ENCODE measurements at regions not wholly inside any gene's neighbourhood (a gene's known extent, or its start where the extent isn't known, plus 50 kb on each side); places are given as distances from the start of the nearest gene placed in this dataset.

DNA sequence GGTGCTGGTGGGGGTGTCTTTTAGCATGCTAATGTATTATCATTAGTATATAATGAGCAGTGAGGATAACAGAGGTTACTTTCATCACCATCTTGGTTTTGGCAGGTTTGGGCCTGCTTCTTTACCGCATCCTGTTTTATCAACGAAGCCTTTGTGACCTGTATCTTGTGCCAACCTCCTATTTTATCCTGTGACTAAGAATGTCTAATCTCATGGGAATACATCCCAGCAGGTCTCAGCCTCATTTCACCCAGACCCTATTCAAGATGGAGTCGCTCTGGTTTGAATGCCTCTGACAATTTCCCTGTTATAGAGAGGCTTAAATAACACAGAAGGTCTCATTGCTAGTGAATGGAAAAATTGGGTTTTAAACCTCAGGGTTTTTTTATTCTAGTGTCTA, 300.8 kb upstream of the PROX1 start:
- H3K27me3 ChIP-seq: peaks cover 0 to 3% (median 0%) of the 10 kb centered on the region in 4 donors
- H3K4me1 ChIP-seq: no peaks in the 10 kb centered on the region
- H3K4me3 ChIP-seq: no peak overlapping the region
- no peaks in the 10 kb centered on the region for H3K9me3 ChIP-seq
- no peak for TF ChIP-seq EP300 (IDR thresholded peaks at IDR 0.05)
- TF ChIP-seq POLR2AphosphoS5 (IDR thresholded peaks at IDR 0.05): no peak
- no peak for TF ChIP-seq POLR2A (IDR thresholded peaks at IDR 0.05; ENCODE audit: low read depth)
- TF ChIP-seq, protein P1, sequence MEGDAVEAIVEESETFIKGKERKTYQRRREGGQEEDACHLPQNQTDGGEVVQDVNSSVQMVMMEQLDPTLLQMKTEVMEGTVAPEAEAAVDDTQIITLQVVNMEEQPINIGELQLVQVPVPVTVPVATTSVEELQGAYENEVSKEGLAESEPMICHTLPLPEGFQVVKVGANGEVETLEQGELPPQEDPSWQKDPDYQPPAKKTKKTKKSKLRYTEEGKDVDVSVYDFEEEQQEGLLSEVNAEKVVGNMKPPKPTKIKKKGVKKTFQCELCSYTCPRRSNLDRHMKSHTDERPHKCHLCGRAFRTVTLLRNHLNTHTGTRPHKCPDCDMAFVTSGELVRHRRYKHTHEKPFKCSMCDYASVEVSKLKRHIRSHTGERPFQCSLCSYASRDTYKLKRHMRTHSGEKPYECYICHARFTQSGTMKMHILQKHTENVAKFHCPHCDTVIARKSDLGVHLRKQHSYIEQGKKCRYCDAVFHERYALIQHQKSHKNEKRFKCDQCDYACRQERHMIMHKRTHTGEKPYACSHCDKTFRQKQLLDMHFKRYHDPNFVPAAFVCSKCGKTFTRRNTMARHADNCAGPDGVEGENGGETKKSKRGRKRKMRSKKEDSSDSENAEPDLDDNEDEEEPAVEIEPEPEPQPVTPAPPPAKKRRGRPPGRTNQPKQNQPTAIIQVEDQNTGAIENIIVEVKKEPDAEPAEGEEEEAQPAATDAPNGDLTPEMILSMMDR (IDR thresholded peaks at IDR 0.05): no peak
- WGBS: 89% methylated on average over 3 of the region's 3 CpGs
- no peaks in the 10 kb centered on the region for H3K36me3 ChIP-seq
- intact Hi-C loops (cut with DNase I): no loop called here
- DNase-seq (ENCODE audit: extremely low spot score): no peak
- H3K27ac ChIP-seq (replicated peaks in 1 of 4): no peak overlapping the region

DNA sequence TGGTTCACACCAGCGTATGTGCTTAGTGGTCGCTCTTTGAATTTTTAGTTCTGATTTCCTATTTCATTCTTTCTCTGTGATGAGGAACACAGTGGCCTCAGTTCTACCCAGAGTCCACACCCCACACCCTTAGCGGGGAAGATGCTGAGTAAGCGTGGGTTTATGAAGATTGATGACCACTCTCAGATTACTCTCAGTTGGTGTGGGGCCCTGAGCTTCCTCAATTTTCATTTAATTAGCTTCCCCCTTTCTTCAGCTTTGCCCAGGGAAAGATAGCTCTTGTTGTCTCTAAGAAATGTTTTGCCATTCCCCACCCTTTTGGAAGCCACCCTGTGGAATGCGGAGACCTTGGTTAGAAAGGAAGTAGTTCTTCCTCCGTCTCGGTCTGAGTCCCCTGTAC, 299.9 kb upstream of the PROX1 start:
- no peaks in the 10 kb centered on the region for H3K36me3 ChIP-seq
- H3K27ac ChIP-seq (replicated peaks in 1 of 4): no peak overlapping the region
- TF ChIP-seq, protein P1 (IDR thresholded peaks at IDR 0.05): no peak
- TF ChIP-seq POLR2AphosphoS5 (IDR thresholded peaks at IDR 0.05) (no peak), EP300 (IDR thresholded peaks at IDR 0.05) (no peak), POLR2A (IDR thresholded peaks at IDR 0.05; ENCODE audit: low read depth) (no peak)
- peaks cover 0 to 3% (median 0%) of the 10 kb centered on the region in 4 donors for H3K27me3 ChIP-seq
- no peak for DNase-seq (ENCODE audit: extremely low spot score)
- WGBS: 49% methylated on average over 7 of the region's 7 CpGs
- intact Hi-C loops (cut with DNase I): no loop called here
- no peak overlapping the region for H3K4me3 ChIP-seq
- H3K9me3 ChIP-seq: no peaks in the 10 kb centered on the region
- H3K4me1 ChIP-seq: no peaks in the 10 kb centered on the region

DNA sequence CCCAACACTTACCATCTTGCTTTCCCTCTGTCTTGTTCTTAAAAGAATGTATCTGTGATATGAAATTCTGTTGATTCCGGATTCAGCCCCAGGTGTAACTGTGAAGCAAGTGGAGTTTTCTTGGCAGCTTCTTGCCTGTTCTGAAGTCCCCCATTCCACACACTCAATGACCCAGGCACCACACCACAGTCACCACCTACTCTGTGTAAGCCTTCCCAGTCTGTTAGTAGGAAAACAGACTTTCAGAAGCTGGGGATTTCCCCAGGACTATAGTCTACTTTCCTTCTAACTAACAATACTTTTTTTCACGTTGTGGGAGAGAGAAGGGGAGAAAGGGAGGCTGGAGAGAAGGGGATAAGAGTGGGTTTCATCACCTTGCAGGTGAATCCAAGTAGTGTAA, 299.1 kb upstream of the PROX1 start:
- H3K36me3 ChIP-seq: no peaks in the 10 kb centered on the region
- no peaks in the 10 kb centered on the region for H3K4me1 ChIP-seq
- TF ChIP-seq POLR2A (IDR thresholded peaks at IDR 0.05; ENCODE audit: low read depth): no peak
- TF ChIP-seq, protein P1 (IDR thresholded peaks at IDR 0.05): no peak
- no peak for TF ChIP-seq POLR2AphosphoS5 (IDR thresholded peaks at IDR 0.05)
- no peak for TF ChIP-seq EP300 (IDR thresholded peaks at IDR 0.05)
- intact Hi-C loops (cut with DNase I): no loop called here
- H3K27me3 ChIP-seq: peaks cover 0 to 3% (median 0%) of the 10 kb centered on the region in 4 donors
- no peak overlapping the region for H3K4me3 ChIP-seq
- no peak overlapping the region for H3K27ac ChIP-seq (replicated peaks in 1 of 4)
- no peaks in the 10 kb centered on the region for H3K9me3 ChIP-seq
- DNase-seq (ENCODE audit: extremely low spot score): no peak
- WGBS: 87% methylated on average over 2 of the region's 2 CpGs

DNA sequence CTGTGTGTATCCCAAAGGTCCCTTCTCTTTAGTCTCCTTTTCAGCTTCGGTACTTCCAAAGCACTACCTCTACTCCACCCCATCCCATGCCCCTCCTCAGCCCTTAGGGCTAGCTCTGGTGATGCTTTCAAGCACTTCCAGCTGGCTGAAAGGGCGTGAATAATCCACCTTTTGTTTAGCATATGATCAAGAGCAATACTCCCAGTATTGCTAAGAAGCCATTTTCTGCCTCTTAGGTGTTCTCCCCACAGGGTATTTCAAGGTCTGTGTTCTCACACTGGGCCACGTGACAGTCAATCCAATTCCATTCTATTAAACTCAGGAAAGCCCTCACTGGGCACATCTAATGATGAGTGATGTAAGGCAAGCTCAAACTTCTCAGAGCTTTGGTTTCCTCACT, 298.5 kb upstream of the PROX1 start:
- intact Hi-C loops (cut with DNase I): no loop called here
- no peaks in the 10 kb centered on the region for H3K4me1 ChIP-seq
- H3K27ac ChIP-seq (replicated peaks in 1 of 4): no peak overlapping the region
- no peak for DNase-seq (ENCODE audit: extremely low spot score)
- no peaks in the 10 kb centered on the region for H3K27me3 ChIP-seq
- WGBS: 75% methylated on average over 3 of the region's 3 CpGs
- no peaks in the 10 kb centered on the region for H3K36me3 ChIP-seq
- no peak for TF ChIP-seq EP300 (IDR thresholded peaks at IDR 0.05)
- TF ChIP-seq POLR2AphosphoS5 (IDR thresholded peaks at IDR 0.05): no peak
- TF ChIP-seq POLR2A (IDR thresholded peaks at IDR 0.05; ENCODE audit: low read depth): no peak
- TF ChIP-seq, protein P1 (IDR thresholded peaks at IDR 0.05): no peak
- H3K9me3 ChIP-seq: no peaks in the 10 kb centered on the region
- no peak overlapping the region for H3K4me3 ChIP-seq

DNA sequence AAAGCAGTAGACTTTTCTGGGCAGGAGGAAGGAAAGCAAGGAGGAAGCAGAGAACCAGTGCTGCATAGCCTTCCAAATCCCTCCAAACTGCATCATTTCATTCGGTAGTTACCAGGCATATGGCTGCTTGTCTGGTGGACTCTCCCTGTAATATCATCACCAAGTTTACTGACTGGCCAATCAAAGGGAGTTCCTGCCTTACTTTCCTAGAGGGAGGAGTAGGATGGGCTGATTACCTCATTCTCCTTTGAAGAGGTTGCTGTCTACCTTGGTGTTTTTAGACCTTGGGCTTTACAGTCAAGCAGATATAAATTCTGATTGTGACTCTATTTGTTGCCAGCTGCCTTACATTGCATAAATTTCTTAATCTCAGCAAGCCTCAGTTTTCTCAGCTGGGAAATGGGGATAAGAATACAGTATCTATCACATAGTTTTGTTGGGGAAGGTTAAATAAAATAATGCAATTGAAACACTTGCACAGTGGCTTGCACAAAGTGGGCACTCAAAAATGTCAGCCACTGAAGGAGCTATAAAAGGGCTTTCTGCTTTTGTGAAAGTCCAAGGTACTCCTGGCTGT, 297.3 kb upstream of the PROX1 start:
- Histone ChIP-seq H3K4me1 (no peaks in the 10 kb centered on the region), H3K9me3 (no peaks in the 10 kb centered on the region), H3K27ac (replicated peaks in 1 of 4) (no peak overlapping the region), H3K27me3 (no peaks in the 10 kb centered on the region), H3K4me3 (no peak overlapping the region), H3K36me3 (no peaks in the 10 kb centered on the region)
- DNase-seq (ENCODE audit: extremely low spot score): no peak
- 0% methylated on average over 1 of the region's 1 CpG for WGBS
- intact Hi-C loops (cut with DNase I): no loop called here
- TF ChIP-seq, protein P1 (IDR thresholded peaks at IDR 0.05): no peak
- TF ChIP-seq POLR2AphosphoS5 (IDR thresholded peaks at IDR 0.05) (no peak), EP300 (IDR thresholded peaks at IDR 0.05) (no peak), POLR2A (IDR thresholded peaks at IDR 0.05; ENCODE audit: low read depth) (no peak)
